ENCODE measurements at regions not wholly inside any gene's neighbourhood (a gene's known extent, or its start where the extent isn't known, plus 50 kb on each side); places are given as distances from the start of the nearest gene placed in this dataset.

GRCh38 chr4:57676394-57676793, 566.2 kb upstream of the IGFBP7 start:
- TF ChIP-seq CTCF (IDR thresholded peaks at IDR 0.05; ENCODE audit: low read depth, low read length, poor library complexity, severe bottlenecking) (no peak), EZH2phosphoT487 (IDR thresholded peaks at IDR 0.05; ENCODE audit: borderline replicate concordance, low read length) (no peak)

All from DOHH2 (cell line).